WI38 (cell line): ENCODE measurements at regions not wholly inside any gene's neighbourhood (a gene's known extent, or its start where the extent isn't known, plus 50 kb on each side); places are given as distances from the start of the nearest gene placed in this dataset.

ENCODE experiments used
- H3K4me3 ChIP-seq: 2 replicates; pipeline ENCODE4 v1.5.1; 2011; ENCODE audit warnings: low read depth, mild to moderate bottlenecking, control low read depth, low read length
- TF ChIP-seq, protein P1 (sequence below): IDR thresholded peaks from 2 replicates; pipeline ENCODE4 v1.5.1; 2012; ENCODE audit warnings: low read depth, mild to moderate bottlenecking, control low read depth, low read length

DNA sequence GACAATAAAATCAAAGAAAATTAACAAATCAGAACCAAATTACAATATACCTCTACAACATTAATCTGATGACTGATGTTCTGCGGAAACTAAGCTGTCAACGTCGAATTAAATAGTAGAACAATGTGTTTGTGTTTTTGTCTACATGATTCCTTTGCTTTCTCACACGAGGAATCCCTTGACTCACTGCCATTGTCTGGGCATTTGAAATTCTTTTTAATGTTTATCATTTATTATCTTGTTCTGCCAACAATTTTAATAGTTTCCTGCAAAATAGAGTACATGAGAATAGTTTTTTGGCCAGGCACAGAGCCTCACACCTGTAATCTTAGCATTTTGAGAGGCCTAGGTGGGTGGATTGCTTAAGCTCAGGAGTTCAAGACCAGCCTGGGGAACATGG is 76.6 kb upstream of the KRAS start:
- no peak overlapping the region for H3K4me3 ChIP-seq
- TF ChIP-seq, protein P1, sequence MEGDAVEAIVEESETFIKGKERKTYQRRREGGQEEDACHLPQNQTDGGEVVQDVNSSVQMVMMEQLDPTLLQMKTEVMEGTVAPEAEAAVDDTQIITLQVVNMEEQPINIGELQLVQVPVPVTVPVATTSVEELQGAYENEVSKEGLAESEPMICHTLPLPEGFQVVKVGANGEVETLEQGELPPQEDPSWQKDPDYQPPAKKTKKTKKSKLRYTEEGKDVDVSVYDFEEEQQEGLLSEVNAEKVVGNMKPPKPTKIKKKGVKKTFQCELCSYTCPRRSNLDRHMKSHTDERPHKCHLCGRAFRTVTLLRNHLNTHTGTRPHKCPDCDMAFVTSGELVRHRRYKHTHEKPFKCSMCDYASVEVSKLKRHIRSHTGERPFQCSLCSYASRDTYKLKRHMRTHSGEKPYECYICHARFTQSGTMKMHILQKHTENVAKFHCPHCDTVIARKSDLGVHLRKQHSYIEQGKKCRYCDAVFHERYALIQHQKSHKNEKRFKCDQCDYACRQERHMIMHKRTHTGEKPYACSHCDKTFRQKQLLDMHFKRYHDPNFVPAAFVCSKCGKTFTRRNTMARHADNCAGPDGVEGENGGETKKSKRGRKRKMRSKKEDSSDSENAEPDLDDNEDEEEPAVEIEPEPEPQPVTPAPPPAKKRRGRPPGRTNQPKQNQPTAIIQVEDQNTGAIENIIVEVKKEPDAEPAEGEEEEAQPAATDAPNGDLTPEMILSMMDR, result no peak

DNA sequence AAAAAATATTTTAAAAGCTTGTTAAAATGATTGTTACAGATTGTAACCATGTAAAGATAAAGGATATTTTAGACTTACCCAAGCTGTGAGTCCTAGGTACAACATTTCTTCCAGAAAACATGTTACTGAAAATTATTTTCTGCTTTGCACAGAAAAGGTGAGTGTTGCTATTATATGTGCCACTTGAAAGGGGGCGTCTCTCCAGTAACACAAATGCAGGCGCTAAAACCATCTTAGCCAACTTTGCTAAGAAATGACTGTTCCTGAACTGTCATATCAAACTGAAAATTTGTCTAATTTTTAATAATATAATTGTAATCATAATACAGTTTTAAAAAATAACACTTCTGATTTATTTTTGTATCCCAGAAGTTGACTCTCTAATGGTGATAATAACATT is 75.6 kb upstream of the KRAS start:
- H3K4me3 ChIP-seq, result no peak overlapping the region
- TF ChIP-seq, protein P1, result no peak

DNA sequence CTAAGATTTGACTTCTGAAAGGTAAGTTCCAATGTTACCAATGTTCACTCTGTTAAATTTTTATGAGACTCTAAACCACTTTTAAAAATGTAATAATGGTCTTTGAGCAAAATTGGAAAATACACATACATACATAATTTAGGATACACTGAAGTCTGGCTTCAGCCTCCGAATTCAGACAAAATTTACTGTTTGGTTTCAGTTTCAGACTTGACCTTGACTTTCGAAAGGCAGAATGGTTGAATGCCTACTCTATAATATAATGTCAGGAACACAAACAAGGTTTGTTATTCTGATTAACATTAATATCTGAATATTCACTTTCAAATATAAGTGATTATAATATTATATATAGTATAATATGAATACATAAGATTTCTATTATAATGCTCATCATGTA is 74.1 kb upstream of the KRAS start:
- H3K4me3 ChIP-seq, result no peak overlapping the region
- TF ChIP-seq, protein P1, result no peak

DNA sequence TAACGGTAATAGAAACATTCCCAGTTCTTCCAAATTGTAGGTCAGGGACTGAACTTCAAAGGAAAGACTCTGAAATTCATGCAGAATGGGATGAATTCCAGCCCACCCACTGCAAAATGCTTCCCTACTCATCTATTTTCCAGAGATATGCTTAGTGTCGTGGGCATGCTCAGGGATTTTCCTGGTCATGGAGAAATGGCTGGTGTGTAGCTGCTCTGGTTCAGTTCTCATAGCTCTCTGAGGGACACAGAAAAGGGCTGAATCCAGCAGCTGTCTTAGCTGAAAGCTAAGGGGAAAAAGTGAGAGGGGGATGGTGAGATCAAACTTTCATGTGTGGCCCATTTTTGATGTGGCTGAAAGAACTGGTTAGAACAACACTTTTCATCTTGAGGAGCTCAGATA is 72.9 kb upstream of the KRAS start:
- TF ChIP-seq, protein P1, result no peak
- no peak overlapping the region for H3K4me3 ChIP-seq

DNA sequence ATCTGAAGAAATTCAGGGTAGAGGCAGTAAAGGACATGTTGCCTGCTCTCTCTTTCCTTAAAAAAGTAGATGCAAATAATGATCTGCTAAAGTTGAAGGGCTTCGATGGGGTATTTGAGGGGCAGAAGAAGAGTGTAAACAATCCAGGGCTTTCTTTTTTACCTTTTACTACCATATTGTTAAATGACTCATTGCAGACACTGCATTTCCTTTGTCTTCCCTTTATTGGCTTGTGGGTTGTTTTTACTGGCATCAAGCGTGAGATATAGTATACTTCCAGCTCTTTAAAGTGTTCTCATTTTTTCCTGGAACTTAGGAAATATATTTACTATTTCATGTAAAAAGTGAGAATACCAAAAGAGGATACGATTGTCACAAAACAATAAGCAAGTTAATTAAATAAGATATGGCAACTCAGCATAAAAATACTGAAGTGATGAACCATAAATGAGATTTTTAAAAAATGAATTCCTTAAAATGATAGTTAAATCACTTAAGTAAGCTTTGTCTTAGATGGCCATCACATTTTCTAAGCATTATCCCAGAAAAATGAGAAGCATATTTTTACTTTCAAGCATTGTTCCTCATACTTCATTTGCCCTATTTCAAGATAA is 72.3 kb upstream of the KRAS start:
- TF ChIP-seq, protein P1, result no peak
- no peak overlapping the region for H3K4me3 ChIP-seq

DNA sequence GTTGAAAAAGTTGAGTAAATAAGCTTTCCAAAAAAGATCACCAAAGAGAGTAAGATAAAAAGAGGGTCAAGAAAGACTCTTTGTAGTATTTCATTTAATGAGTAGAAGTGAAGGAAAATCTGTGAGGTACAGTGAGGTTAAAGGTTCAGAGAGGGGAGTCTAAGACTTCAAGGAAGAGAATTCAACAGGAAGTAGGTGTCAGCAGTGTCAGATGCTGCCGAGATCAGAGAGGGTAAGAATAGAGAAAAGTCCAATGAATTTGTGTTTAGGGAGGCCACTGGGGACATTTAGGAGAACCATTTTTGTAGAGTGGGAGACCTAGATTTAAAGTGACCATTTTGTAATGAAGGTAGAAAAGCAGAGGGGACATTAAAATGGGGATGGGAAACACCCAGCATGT is 71.6 kb upstream of the KRAS start:
- H3K4me3 ChIP-seq, result no peak overlapping the region

DNA sequence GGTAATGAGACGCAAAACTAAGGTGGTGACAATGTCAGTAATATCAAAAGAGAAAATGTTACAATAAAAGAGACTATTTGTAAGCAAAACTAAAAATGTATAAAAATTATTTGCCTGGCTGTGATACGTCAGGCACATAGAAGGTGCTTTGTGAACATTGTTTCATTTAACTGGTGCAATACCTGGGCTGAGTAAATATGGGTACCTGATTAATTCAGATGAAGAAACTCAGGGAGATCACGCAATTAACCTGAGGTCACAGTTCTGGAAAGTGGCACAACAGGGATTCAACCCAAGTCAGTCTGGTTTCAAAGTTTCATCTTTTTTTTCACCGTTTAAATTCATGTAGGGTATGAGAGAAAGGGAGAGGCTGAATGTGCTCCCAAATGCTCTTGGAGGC is 71.0 kb upstream of the KRAS start:
- no peak overlapping the region for H3K4me3 ChIP-seq
- TF ChIP-seq, protein P1, result no peak

More for the DNA sequence above, 71.6 kb upstream of the KRAS start:
- TF ChIP-seq, protein P1, result no peak
